ENCODE measurements at regions not wholly inside any gene's neighbourhood (a gene's known extent, or its start where the extent isn't known, plus 50 kb on each side); places are given as distances from the start of the nearest gene placed in this dataset.

- no peaks in the 10 kb centered on the region for H3K9me2 ChIP-seq (replicated peaks; ENCODE audit: insufficient read depth)
- H3K27ac ChIP-seq = no peak overlapping the region
- no peaks in the 10 kb centered on the region for H3K27me3 ChIP-seq
- TF ChIP-seq EZH2phosphoT487 (IDR thresholded peaks at IDR 0.05; ENCODE audit: low read depth, severe bottlenecking, unreplicated experiment) (no peak), EZH2 (IDR thresholded peaks at IDR 0.05; ENCODE audit: borderline replicate concordance) (no peak), CTCF (IDR thresholded peaks at IDR 0.05; ENCODE audit: poor library complexity) (no peak)
- no peaks in the 10 kb centered on the region for H3K79me2 ChIP-seq
- no peak overlapping the region for H2AFZ ChIP-seq
- no peak overlapping the region for H3K4me3 ChIP-seq
- H4K20me1 ChIP-seq (ENCODE audit: insufficient read depth, poor library complexity, severe bottlenecking) = no peaks in the 10 kb centered on the region
- 88% methylated on average over 2 of the region's 2 CpGs for WGBS (ENCODE audit: low lambda C conversion rate, missing lambda C conversion rate)
- H3K9me3 ChIP-seq (ENCODE audit: low read depth) = no peaks in the 10 kb centered on the region
- H3K4me1 ChIP-seq (ENCODE audit: insufficient read depth) = peaks cover 5% of the 10 kb centered on the region
- no peak for DNase-seq (ENCODE audit: low spot score)
- no peaks in the 10 kb centered on the region for H3K36me3 ChIP-seq (replicated peaks; ENCODE audit: insufficient read depth, low read depth)
- H3K4me2 ChIP-seq = no peak overlapping the region
These were observed 56.9 kb downstream of the SOX9 start for GRCh38 chr17:72177738-72178137.

GRCh38 chr17:72182371-72182873, 61.6 kb downstream of the SOX9 start:
- DNase-seq (ENCODE audit: low spot score) = no peak
- Histone ChIP-seq H3K9me3 (ENCODE audit: low read depth) (no peaks in the 10 kb centered on the region), H3K4me1 (ENCODE audit: insufficient read depth) (no peaks in the 10 kb centered on the region), H3K36me3 (replicated peaks; ENCODE audit: insufficient read depth, low read depth) (no peaks in the 10 kb centered on the region), H3K27me3 (no peaks in the 10 kb centered on the region), H3K4me2 (no peak overlapping the region), H3K9me2 (replicated peaks; ENCODE audit: insufficient read depth) (no peaks in the 10 kb centered on the region), H4K20me1 (ENCODE audit: insufficient read depth, poor library complexity, severe bottlenecking) (no peaks in the 10 kb centered on the region), H3K4me3 (no peak overlapping the region), H3K27ac (no peak overlapping the region), H2AFZ (no peak overlapping the region), H3K79me2 (no peaks in the 10 kb centered on the region)
- 67% methylated on average over 2 of the region's 2 CpGs for WGBS (ENCODE audit: low lambda C conversion rate, missing lambda C conversion rate)
- TF ChIP-seq EZH2 (IDR thresholded peaks at IDR 0.05; ENCODE audit: borderline replicate concordance) (no peak), EZH2phosphoT487 (IDR thresholded peaks at IDR 0.05; ENCODE audit: low read depth, severe bottlenecking, unreplicated experiment) (no peak), CTCF (IDR thresholded peaks at IDR 0.05; ENCODE audit: poor library complexity) (no peak)

GRCh38 chr17:72183194-72183685, 62.4 kb downstream of the SOX9 start:
- WGBS (ENCODE audit: low lambda C conversion rate, missing lambda C conversion rate) = 95% methylated on average over 4 of the region's 4 CpGs
- no peaks in the 10 kb centered on the region for H3K79me2 ChIP-seq
- no peaks in the 10 kb centered on the region for H3K36me3 ChIP-seq (replicated peaks; ENCODE audit: insufficient read depth, low read depth)
- no peak for TF ChIP-seq EZH2phosphoT487 (IDR thresholded peaks at IDR 0.05; ENCODE audit: low read depth, severe bottlenecking, unreplicated experiment)
- no peak for TF ChIP-seq CTCF (IDR thresholded peaks at IDR 0.05; ENCODE audit: poor library complexity)
- TF ChIP-seq EZH2 (IDR thresholded peaks at IDR 0.05; ENCODE audit: borderline replicate concordance) = no peak
- no peak overlapping the region for H2AFZ ChIP-seq
- H3K4me3 ChIP-seq = no peak overlapping the region
- no peak overlapping the region for H3K4me2 ChIP-seq
- H3K4me1 ChIP-seq (ENCODE audit: insufficient read depth) = no peaks in the 10 kb centered on the region
- no peaks in the 10 kb centered on the region for H3K27me3 ChIP-seq
- H3K9me3 ChIP-seq (ENCODE audit: low read depth) = no peaks in the 10 kb centered on the region
- no peak for DNase-seq (ENCODE audit: low spot score)
- no peaks in the 10 kb centered on the region for H4K20me1 ChIP-seq (ENCODE audit: insufficient read depth, poor library complexity, severe bottlenecking)
- H3K9me2 ChIP-seq (replicated peaks; ENCODE audit: insufficient read depth) = no peaks in the 10 kb centered on the region
- no peak overlapping the region for H3K27ac ChIP-seq
